Panc1 (cell line): ENCODE measurements at regions not wholly inside any gene's neighbourhood (a gene's known extent, or its start where the extent isn't known, plus 50 kb on each side); places are given as distances from the start of the nearest gene placed in this dataset.

ENCODE experiments used
- ATAC-seq: fragments of 200-7000 bp; cut with Tn5 transposase; 2 replicates; pipeline ENCODE4 v1.9.1; 2020; ENCODE audit warnings: mild to moderate bottlenecking, moderate library complexity
- BruUV-seq: library from RNA; stranded (reverse); fragments of 400-500 nt; replicated peaks from 2 replicates; lab custom pipeline; 2021; lab: Mats Ljungman, UMichigan
- CTCF ChIA-PET: fragments of 300-600 bp; sonication (Branson Sonifier 250); formaldehyde crosslinking; loops from one replicate; lab custom pipeline; 2022; ENCODE audit warnings: antibody characterized with exemption; lab: Charles Lee
- POLR2A ChIA-PET: fragments of 300-600 bp; sonication (Branson Sonifier 250); formaldehyde crosslinking; loops from one replicate; lab custom pipeline; 2022; ENCODE audit warnings: antibody characterized with exemption; lab: Charles Lee
- DNase-seq: peaks from one replicate; pipeline ENCODE4 v3.0.0-alpha.2; 2010; ENCODE audit warnings: low read depth, low spot score
- H3K27ac ChIP-seq: 2 replicates; pipeline ENCODE4 v1.5.1; 2011; ENCODE audit warnings: mild to moderate bottlenecking, low read length, inconsistent platforms
- H3K27me3 ChIP-seq: fragments of 200-500 bp; sonication (Bioruptor generic); 2 replicates; pipeline ENCODE4 v1.6.0; 2014; ENCODE audit warnings: low read length, inconsistent platforms; ENCODE audit not compliant: control insufficient read depth, insufficient read depth
- H3K36me3 ChIP-seq: fragments of 200-500 bp; sonication (Bioruptor generic); 2 replicates; pipeline ENCODE4 v1.5.1; 2014; ENCODE audit warnings: inconsistent platforms, mild to moderate bottlenecking, low read length, moderate library complexity; ENCODE audit not compliant: control insufficient read depth, insufficient read depth
- H3K4me1 ChIP-seq: 2 replicates; pipeline ENCODE4 v1.5.1; 2011; ENCODE audit warnings: inconsistent platforms, mild to moderate bottlenecking, low read length, moderate library complexity; ENCODE audit not compliant: control insufficient read depth, insufficient read depth
- H3K4me3 ChIP-seq, 2 experiments: 2 replicates each; pipeline ENCODE4 v1.5.1; 2011 to 2012; ENCODE audit warnings: low read depth in 2 of 2, low read length in 2 of 2, mild to moderate bottlenecking in 2 of 2, inconsistent platforms in 1 of 2, moderate library complexity in 1 of 2
- H3K9me3 ChIP-seq: fragments of 200-500 bp; sonication (Bioruptor generic); 2 replicates; pipeline ENCODE4 v1.5.1; 2014; ENCODE audit warnings: low read depth, mild to moderate bottlenecking, inconsistent platforms, low read length, moderate library complexity; ENCODE audit not compliant: control insufficient read depth, insufficient read depth
- POLR2AphosphoS5 ChIP-seq: IDR thresholded peaks from 2 replicates; pipeline ENCODE4 v1.6.1; 2012; ENCODE audit warnings: mild to moderate bottlenecking, low read depth, low read length, moderate library complexity
- SIN3A ChIP-seq: IDR thresholded peaks from 2 replicates; pipeline ENCODE4 v1.6.1; 2012; ENCODE audit warnings: low read depth, mild to moderate bottlenecking, low read length, moderate library complexity, borderline replicate concordance; ENCODE audit not compliant: insufficient read depth
- TCF7L2 ChIP-seq: IDR thresholded peaks from 2 replicates; pipeline ENCODE4 v1.6.1; 2011; ENCODE audit warnings: mild to moderate bottlenecking, low read depth, low read length, inconsistent platforms
- in situ Hi-C: cut with HindIII; loops from 2 replicates; pipeline ENCODE4 v1.10.0; 2016; ENCODE audit warnings: low sequenced_read_pairs, low pct_unique_long_range_greater_than_20kb
- intact Hi-C: fragments of 100-400 bp; cut with micrococcal nuclease; formaldehyde crosslinking; loops from one replicate; pipeline ENCODE4 v1.10.0; 2022; ENCODE audit not compliant: unreplicated experiment
- TF ChIP-seq, protein P1 (sequence below), 2 experiments: IDR thresholded peaks; 2 replicates each; pipeline ENCODE4 v1.6.1; 2011 to 2012; ENCODE audit warnings: low read depth in 2 of 2, control low read depth in 1 of 2, low read length in 1 of 2, mild to moderate bottlenecking in 1 of 2, moderate library complexity in 1 of 2; ENCODE audit not compliant: insufficient read depth in 1 of 2
- TF ChIP-seq, protein P2 (sequence below): fragments of 450-650 bp; IDR thresholded peaks from 2 replicates; pipeline ENCODE4 v1.5.1; 2017; ENCODE audit warnings: mild to moderate bottlenecking

GRCh38 chr5:163766936-163767670 is 261.7 kb downstream of the MAT2B start:
- H3K4me3 ChIP-seq: no peak overlapping the region
- H3K27me3 ChIP-seq: no peaks in the 10 kb centered on the region; the same call in 1 of the 2 replicates
- no peaks in the 10 kb centered on the region for H3K9me3 ChIP-seq
- in situ Hi-C loops (no loop called here), intact Hi-C loops (no loop called here)
- DNase-seq (no peak), ATAC-seq (no peak)
- no TSS peak for BruUV-seq
- H3K4me1 ChIP-seq: no peaks in the 10 kb centered on the region
- ChIA-PET CTCF (interaction anchor here (0.6 kb wide), 1 partner anchor 414 kb away, joined by 8 read pairs; no protein-coding TSS in a partner anchor), POLR2A (no interaction called here)
- TF ChIP-seq SIN3A (no peak), POLR2AphosphoS5 (no peak), TCF7L2 (no peak)
- TF ChIP-seq, protein P1, sequence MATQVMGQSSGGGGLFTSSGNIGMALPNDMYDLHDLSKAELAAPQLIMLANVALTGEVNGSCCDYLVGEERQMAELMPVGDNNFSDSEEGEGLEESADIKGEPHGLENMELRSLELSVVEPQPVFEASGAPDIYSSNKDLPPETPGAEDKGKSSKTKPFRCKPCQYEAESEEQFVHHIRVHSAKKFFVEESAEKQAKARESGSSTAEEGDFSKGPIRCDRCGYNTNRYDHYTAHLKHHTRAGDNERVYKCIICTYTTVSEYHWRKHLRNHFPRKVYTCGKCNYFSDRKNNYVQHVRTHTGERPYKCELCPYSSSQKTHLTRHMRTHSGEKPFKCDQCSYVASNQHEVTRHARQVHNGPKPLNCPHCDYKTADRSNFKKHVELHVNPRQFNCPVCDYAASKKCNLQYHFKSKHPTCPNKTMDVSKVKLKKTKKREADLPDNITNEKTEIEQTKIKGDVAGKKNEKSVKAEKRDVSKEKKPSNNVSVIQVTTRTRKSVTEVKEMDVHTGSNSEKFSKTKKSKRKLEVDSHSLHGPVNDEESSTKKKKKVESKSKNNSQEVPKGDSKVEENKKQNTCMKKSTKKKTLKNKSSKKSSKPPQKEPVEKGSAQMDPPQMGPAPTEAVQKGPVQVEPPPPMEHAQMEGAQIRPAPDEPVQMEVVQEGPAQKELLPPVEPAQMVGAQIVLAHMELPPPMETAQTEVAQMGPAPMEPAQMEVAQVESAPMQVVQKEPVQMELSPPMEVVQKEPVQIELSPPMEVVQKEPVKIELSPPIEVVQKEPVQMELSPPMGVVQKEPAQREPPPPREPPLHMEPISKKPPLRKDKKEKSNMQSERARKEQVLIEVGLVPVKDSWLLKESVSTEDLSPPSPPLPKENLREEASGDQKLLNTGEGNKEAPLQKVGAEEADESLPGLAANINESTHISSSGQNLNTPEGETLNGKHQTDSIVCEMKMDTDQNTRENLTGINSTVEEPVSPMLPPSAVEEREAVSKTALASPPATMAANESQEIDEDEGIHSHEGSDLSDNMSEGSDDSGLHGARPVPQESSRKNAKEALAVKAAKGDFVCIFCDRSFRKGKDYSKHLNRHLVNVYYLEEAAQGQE (IDR thresholded peaks at IDR 0.05; ENCODE audit: insufficient read depth in 1 of 2, low read depth in 2 of 2, low read length in 1 of 2): no peak
- TF ChIP-seq, protein P2, sequence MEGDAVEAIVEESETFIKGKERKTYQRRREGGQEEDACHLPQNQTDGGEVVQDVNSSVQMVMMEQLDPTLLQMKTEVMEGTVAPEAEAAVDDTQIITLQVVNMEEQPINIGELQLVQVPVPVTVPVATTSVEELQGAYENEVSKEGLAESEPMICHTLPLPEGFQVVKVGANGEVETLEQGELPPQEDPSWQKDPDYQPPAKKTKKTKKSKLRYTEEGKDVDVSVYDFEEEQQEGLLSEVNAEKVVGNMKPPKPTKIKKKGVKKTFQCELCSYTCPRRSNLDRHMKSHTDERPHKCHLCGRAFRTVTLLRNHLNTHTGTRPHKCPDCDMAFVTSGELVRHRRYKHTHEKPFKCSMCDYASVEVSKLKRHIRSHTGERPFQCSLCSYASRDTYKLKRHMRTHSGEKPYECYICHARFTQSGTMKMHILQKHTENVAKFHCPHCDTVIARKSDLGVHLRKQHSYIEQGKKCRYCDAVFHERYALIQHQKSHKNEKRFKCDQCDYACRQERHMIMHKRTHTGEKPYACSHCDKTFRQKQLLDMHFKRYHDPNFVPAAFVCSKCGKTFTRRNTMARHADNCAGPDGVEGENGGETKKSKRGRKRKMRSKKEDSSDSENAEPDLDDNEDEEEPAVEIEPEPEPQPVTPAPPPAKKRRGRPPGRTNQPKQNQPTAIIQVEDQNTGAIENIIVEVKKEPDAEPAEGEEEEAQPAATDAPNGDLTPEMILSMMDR: no peak
- no peaks in the 10 kb centered on the region for H3K36me3 ChIP-seq
- no peak overlapping the region for H3K27ac ChIP-seq

DNA sequence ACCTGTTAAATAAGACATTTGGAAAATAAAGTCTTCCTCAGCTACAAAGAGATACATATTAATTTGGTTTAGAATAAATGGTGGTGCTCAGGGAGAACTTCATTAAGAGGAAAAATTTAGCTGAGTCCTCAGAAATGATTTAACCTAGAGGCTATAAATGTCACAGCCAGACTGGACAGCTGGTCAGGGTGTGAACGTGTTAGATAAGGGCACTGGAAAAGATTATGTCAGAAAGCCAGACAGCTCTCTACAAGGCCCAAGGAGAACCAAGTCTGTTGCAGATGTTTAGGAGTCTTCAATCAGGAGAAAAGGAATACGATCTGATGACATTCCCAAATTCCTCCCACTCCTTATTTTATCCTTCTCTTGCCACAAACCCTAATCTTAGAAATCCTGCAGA is 265.2 kb downstream of the MAT2B start:
- BruUV-seq: no TSS peak
- H3K9me3 ChIP-seq: no peaks in the 10 kb centered on the region
- H3K27me3 ChIP-seq: no peaks in the 10 kb centered on the region; the same call in 1 of the 2 replicates
- TF ChIP-seq SIN3A (no peak), TCF7L2 (no peak), POLR2AphosphoS5 (no peak)
- TF ChIP-seq, protein P1 (IDR thresholded peaks at IDR 0.05; ENCODE audit: insufficient read depth in 1 of 2, low read depth in 2 of 2, low read length in 1 of 2): no peak
- TF ChIP-seq, protein P2: no peak
- ChIA-PET POLR2A (interaction anchor here (0.6 kb wide), 1 partner anchor 212 kb away, joined by 5 read pairs; no protein-coding TSS in a partner anchor), CTCF (no interaction called here)
- DNase-seq (no peak), ATAC-seq (no peak)
- no peak overlapping the region for H3K27ac ChIP-seq
- no peaks in the 10 kb centered on the region for H3K4me1 ChIP-seq
- H3K4me3 ChIP-seq: no peak overlapping the region
- in situ Hi-C loops: no loop called here
- no peaks in the 10 kb centered on the region for H3K36me3 ChIP-seq
- intact Hi-C loops: no loop called here
